ENCODE measurements at regions not wholly inside any gene's neighbourhood (a gene's known extent, or its start where the extent isn't known, plus 50 kb on each side); places are given as distances from the start of the nearest gene placed in this dataset.

DNA sequence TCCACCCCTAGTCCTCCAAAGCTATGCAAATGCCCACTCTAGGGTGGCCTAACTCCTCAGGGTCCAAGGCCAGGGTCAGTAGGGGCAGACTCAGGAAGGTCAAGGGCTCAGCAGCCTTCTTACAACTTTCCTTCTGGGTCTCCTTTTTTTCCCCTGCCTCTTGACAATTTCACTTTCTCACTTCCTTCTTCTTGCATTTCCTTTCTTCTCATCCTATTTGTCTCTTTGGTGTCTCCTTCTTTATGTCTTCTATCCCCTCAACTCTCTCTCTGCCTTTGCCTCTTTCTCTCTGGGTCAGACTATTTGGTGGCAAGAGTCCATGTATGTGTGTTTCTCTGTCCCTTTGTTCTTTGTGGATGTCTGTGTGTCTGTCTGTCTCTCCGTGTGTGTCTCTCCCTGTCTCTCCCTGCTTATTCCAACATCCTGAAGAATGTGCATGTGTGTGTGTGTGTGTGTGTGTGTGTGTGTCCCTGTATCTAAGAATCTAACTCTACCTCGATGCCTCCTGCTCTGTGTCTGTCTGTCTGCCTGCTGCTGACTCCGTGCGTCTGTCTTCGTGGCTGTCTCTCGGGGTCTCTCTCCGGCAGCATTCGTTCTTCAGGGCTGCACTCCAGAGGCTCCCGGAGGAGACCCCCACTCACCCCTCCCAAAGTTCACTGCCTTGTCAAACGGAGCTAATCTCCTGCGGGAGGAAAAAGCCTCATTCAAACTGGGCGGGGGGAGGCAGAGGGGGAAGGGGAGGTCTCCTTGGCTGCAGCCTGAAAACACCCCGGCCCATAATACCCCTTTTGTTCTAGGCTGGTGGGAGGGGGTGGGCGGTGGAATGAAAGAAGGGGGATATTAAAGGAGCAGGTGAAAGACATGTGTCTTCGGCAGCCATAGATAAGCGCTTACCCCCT lies 51.7 kb upstream of the FOXP4 start:
- Histone ChIP-seq H3K36me3 (ENCODE audit: control insufficient read depth, insufficient read depth, low read length) (no peaks in the 10 kb centered on the region), H3K18ac (ENCODE audit: low read depth, low read length) (no peak overlapping the region), H2AFZ (replicated peaks; ENCODE audit: low read length, poor library complexity) (no peak overlapping the region), H3K4ac (ENCODE audit: low read depth, low read length) (no peak overlapping the region), H4K20me1 (ENCODE audit: insufficient read depth, low read length) (no peaks in the 10 kb centered on the region), H2BK15ac (ENCODE audit: low read depth, low read length) (no peak overlapping the region), H3K4me2 (ENCODE audit: low read depth, low read length) (no peak overlapping the region), H3K27ac (ENCODE audit: insufficient read depth, low read length) (no peak overlapping the region), H2AK5ac (ENCODE audit: low read depth, low read length) (no peak overlapping the region), H2BK120ac (ENCODE audit: low read depth, low read length) (no peak overlapping the region), H2AK9ac (replicated peaks; ENCODE audit: low read depth, low read length, poor library complexity) (no peak overlapping the region), H3K23ac (ENCODE audit: low read depth, low read length) (no peak overlapping the region), H3K14ac (replicated peaks; ENCODE audit: low read depth, low read length) (no peak overlapping the region), H3K4me1 (ENCODE audit: control insufficient read depth, insufficient read depth, low read length) (peaks cover 3% of the 10 kb centered on the region), H4K5ac (ENCODE audit: low read depth, low read length) (no peak overlapping the region), H2BK5ac (ENCODE audit: low read depth, low read length, poor library complexity, severe bottlenecking) (peak overlapping the region; percentile 40), H2BK20ac (ENCODE audit: low read depth, low read length) (no peak overlapping the region), H3K9me1 (ENCODE audit: insufficient read depth, low read length) (no peaks in the 10 kb centered on the region), H3K9ac (ENCODE audit: low read depth, low read length) (no peak overlapping the region), H3K4me3 (ENCODE audit: insufficient read depth, low read depth, low read length) (no peak overlapping the region), H3K56ac (ENCODE audit: extremely low read depth, insufficient read depth, low read length) (no peak overlapping the region), H3K9me3 (ENCODE audit: control insufficient read depth, insufficient read depth, low read length) (no peaks in the 10 kb centered on the region), H3K27me3 (ENCODE audit: control insufficient read depth, insufficient read depth, low read length) (peaks cover 55% of the 10 kb centered on the region), H3K79me1 (ENCODE audit: low read depth in 1 of 2, low read length in 2 of 2) (no peaks in the 10 kb centered on the region), H4K91ac (ENCODE audit: insufficient read depth, low read depth, low read length) (no peak overlapping the region), H4K8ac (ENCODE audit: low read depth in 2 of 2, low read length in 2 of 2) (no peak overlapping the region)
- CTCF ChIA-PET: no interaction called here
- DNase-seq (no peak), ATAC-seq (ENCODE audit: low read depth) (no peak)
- WGBS, 2 experiments (ENCODE audit: extremely low coverage in 2 of 2, insufficient read length in 1 of 2): no CpG with 5 or more reads among the region's 16 CpGs
- in situ Hi-C loops (cut with MboI; ENCODE audit: low sequenced_read_pairs): no loop called here
- no TSS peak for BruUV-seq (replicated peaks)
- dilution Hi-C loops (cut with HindIII; ENCODE audit: low sequenced_read_pairs, unreplicated experiment): no loop called here
- intact Hi-C loops (cut with micrococcal nuclease): no loop called here
- POLR2A ChIA-PET (ENCODE audit: unreplicated experiment): no interaction called here
- TF ChIP-seq RCOR1 (IDR thresholded peaks at IDR 0.05; ENCODE audit: insufficient replicate concordance, low read length): no peak
- no peak for TF ChIP-seq RAD21 (IDR thresholded peaks at IDR 0.05; ENCODE audit: low read length)
- TF ChIP-seq NFE2L2 (IDR thresholded peaks at IDR 0.05; ENCODE audit: low read depth, low read length): no peak
- no peak for TF ChIP-seq SMC3 (IDR thresholded peaks at IDR 0.05; ENCODE audit: low read depth, low read length)
- TF ChIP-seq MXI1 (IDR thresholded peaks at IDR 0.05; ENCODE audit: borderline replicate concordance, low read depth, low read length): no peak
- TF ChIP-seq, protein P1, sequence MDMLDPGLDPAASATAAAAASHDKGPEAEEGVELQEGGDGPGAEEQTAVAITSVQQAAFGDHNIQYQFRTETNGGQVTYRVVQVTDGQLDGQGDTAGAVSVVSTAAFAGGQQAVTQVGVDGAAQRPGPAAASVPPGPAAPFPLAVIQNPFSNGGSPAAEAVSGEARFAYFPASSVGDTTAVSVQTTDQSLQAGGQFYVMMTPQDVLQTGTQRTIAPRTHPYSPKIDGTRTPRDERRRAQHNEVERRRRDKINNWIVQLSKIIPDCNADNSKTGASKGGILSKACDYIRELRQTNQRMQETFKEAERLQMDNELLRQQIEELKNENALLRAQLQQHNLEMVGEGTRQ (IDR thresholded peaks at IDR 0.05; ENCODE audit: low read depth, low read length): no peak
- no peak for TF ChIP-seq MAFK (IDR thresholded peaks at IDR 0.05; ENCODE audit: low read depth, low read length)

Data from IMR-90 (cell line).